Cardiac muscle cell (in vitro differentiated cells and primary cell): ENCODE measurements at regions not wholly inside any gene's neighbourhood (a gene's known extent, or its start where the extent isn't known, plus 50 kb on each side); places are given as distances from the start of the nearest gene placed in this dataset.

ENCODE experiments used
- DNase-seq, 2 donors: peaks; one replicate each; pipeline versions ENCODE4 v3.0.0 to v3.0.0-alpha.2; 2010 to 2017; ENCODE audit warnings: low read depth in 1 of 2, low spot score in 1 of 2
- H3K27ac ChIP-seq: fragments of 200-600 bp; sonication (generic); 2 replicates; pipeline ENCODE4 v1.5.1; 2016
- H3K27me3 ChIP-seq: fragments of 200-600 bp; sonication (generic); 2 replicates; pipeline ENCODE4 v1.6.0; 2016; ENCODE audit warnings: control low read depth
- H3K36me3 ChIP-seq: fragments of 200-600 bp; sonication (generic); 2 replicates; pipeline ENCODE4 v1.5.1; 2016; ENCODE audit warnings: control low read depth
- H3K4me1 ChIP-seq: fragments of 200-600 bp; sonication (generic); 2 replicates; pipeline ENCODE4 v1.8.1; 2017; ENCODE audit warnings: low read depth, mild to moderate bottlenecking, mixed run types
- H3K4me3 ChIP-seq: fragments of 200-600 bp; sonication (generic); 2 replicates; pipeline ENCODE4 v1.5.1; 2016; ENCODE audit warnings: mild to moderate bottlenecking
- H3K9me3 ChIP-seq: fragments of 200-600 bp; sonication (generic); 2 replicates; pipeline ENCODE4 v1.5.1; 2017; ENCODE audit warnings: low read depth, mild to moderate bottlenecking, control low read depth
- TF ChIP-seq, protein P1 (sequence below): IDR thresholded peaks from 2 replicates; pipeline ENCODE4 v1.5.1; 2012; ENCODE audit warnings: low read depth, mild to moderate bottlenecking, low read length

DNA sequence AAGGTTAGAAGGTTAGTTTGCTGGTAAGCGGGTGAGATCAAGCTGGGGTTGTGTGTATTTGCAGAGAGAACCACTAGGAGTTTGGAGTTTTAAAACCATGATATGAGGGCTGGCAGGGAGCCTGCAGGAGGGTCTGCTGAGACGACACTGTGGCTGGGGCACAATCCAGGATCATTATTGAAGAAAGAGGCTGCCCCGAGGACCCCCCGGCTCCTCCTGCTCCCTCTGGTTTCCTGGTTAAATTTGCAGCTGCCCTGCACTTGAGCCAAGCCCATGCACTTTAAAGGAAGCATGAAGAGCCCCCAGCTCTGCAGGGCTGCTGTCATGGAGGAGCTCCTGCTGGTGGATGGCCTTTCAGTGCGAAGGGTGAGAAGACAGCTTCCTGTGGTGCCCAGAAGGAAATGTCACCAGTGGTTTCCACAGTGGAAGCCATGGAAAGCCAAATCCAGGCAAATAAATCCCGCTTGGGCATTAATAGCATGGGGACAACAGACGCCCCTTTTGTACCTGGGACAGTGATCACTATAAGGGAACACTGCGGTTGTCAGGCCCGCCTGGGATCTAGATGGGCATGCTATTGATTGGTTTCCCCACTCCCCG lies 140.7 kb downstream of the NSG2 start:
- Histone ChIP-seq H3K4me1 (no peaks in the 10 kb centered on the region), H3K27me3 (no peaks in the 10 kb centered on the region), H3K9me3 (no peaks in the 10 kb centered on the region), H3K4me3 (no peak overlapping the region), H3K27ac (no peak overlapping the region), H3K36me3 (no peaks in the 10 kb centered on the region)
- DNase-seq = no peak
- TF ChIP-seq, protein P1, sequence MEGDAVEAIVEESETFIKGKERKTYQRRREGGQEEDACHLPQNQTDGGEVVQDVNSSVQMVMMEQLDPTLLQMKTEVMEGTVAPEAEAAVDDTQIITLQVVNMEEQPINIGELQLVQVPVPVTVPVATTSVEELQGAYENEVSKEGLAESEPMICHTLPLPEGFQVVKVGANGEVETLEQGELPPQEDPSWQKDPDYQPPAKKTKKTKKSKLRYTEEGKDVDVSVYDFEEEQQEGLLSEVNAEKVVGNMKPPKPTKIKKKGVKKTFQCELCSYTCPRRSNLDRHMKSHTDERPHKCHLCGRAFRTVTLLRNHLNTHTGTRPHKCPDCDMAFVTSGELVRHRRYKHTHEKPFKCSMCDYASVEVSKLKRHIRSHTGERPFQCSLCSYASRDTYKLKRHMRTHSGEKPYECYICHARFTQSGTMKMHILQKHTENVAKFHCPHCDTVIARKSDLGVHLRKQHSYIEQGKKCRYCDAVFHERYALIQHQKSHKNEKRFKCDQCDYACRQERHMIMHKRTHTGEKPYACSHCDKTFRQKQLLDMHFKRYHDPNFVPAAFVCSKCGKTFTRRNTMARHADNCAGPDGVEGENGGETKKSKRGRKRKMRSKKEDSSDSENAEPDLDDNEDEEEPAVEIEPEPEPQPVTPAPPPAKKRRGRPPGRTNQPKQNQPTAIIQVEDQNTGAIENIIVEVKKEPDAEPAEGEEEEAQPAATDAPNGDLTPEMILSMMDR = no peak

DNA sequence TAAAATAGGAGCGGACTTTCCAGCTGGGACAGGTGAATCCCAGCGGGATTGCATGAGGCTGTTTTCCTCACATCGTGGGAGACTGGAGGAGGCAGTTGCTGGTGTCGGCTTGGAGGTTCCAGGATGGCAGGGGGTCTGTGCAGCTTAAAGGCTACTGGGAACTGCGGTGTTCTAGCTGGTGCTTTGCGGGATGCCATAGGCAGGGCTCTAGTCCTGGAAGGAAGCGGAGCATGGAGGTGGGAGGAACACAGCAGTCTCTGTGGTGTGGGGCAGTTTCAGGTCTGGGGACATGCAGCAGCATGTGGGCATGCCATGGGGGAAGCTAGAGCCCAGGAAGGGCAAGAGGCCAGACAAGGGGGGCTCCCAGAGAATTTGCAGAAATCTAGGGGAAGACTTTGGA lies 141.5 kb downstream of the NSG2 start:
- no peaks in the 10 kb centered on the region for H3K36me3 ChIP-seq
- TF ChIP-seq, protein P1 = no peak
- H3K27me3 ChIP-seq = no peaks in the 10 kb centered on the region
- H3K27ac ChIP-seq = no peak overlapping the region
- H3K4me3 ChIP-seq = no peak overlapping the region
- H3K9me3 ChIP-seq = no peaks in the 10 kb centered on the region
- no peaks in the 10 kb centered on the region for H3K4me1 ChIP-seq
- no peak for DNase-seq

DNA sequence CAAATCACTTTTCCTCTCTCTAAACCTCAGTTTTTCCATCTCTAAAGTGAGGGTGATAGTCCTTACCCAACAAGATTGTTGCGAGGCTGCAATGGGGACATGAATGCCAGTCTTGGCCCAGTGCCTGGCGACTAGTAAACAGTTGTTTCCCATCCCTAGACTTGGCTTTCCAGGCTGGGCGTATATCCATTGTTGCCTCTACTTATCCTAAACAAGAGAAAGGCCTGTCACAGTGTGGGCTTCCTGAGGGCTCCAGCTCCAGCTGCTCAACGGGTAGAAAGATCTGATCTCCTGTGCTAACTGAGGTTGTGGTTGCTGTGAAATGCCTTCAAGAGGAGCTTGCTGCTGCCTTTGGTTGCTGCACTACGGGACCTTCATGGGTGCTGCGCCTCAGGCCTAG lies 142.0 kb downstream of the NSG2 start:
- no peaks in the 10 kb centered on the region for H3K9me3 ChIP-seq
- no peaks in the 10 kb centered on the region for H3K4me1 ChIP-seq
- TF ChIP-seq, protein P1 = no peak
- no peaks in the 10 kb centered on the region for H3K27me3 ChIP-seq
- H3K4me3 ChIP-seq = no peak overlapping the region
- H3K27ac ChIP-seq = no peak overlapping the region
- no peak for DNase-seq
- no peaks in the 10 kb centered on the region for H3K36me3 ChIP-seq

DNA sequence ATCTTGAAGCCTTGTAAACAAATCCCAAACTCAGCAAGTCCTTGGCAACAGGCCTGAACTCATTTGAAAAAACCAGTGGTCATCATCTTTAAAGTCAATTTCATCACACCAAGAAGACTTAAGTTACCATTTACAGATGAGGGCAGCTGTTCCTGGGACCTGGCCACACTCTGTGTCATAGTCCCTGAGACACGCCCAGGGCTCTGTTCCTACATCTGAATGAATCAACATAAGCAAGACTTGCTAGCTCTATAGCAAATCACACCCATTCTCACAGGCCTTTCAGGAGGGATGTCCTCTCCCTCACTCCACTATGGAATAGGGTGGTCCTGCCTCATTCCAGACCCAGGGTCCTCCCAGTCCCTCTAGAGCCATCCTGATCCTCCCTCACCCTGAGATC lies 142.8 kb downstream of the NSG2 start:
- DNase-seq = no peak
- Histone ChIP-seq H3K27ac (no peak overlapping the region), H3K36me3 (no peaks in the 10 kb centered on the region), H3K27me3 (no peaks in the 10 kb centered on the region), H3K9me3 (no peaks in the 10 kb centered on the region), H3K4me3 (no peak overlapping the region), H3K4me1 (no peaks in the 10 kb centered on the region)
- TF ChIP-seq, protein P1 = no peak

DNA sequence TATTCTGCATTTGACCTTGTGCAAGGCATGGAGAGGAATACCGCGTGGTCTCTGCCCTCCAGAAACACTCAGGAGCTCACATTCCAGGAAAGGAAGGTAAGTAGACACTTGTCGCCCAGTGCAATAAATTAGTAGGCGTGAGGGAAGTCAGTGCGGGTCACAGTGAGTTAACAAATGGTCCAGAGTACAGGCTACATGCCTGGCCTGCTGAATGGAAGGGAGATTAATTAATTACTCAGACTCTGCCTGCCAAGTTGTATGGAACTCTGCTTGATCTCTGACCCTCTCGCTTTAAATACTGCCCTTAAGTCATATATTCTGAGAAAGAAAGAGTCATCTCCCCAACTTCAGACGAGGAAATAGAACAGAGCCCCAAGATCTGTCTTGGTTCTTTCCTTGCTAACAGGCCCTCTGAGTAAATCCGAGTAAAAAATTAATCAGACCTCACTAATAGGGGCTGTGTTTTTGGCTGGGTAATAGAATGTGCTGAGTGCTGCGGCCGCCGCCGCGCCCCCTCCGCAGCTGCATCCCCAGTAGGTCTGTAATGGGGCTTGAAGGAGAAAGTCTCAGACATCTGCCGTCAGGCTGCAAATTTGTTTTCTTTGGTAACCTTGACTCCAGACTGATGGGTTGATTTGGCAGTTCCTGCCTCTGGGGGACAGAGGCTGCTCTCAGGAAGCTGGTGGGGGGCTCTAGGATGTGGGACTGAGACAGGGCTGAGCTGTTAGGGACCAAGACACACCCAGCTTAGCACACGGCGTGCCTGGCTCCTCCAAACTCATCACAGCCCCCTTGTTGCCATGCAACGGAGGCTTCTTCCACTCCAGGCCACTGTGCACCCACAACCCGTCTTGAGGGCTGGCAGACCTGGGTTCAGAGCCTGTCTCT lies 144.4 kb downstream of the NSG2 start:
- no peak overlapping the region for H3K4me3 ChIP-seq
- TF ChIP-seq, protein P1 = no peak
- H3K27me3 ChIP-seq = no peaks in the 10 kb centered on the region
- no peak for DNase-seq
- no peaks in the 10 kb centered on the region for H3K4me1 ChIP-seq
- no peak overlapping the region for H3K27ac ChIP-seq
- no peaks in the 10 kb centered on the region for H3K36me3 ChIP-seq
- no peaks in the 10 kb centered on the region for H3K9me3 ChIP-seq
